H1 (cell line): ENCODE measurements at regions not wholly inside any gene's neighbourhood (a gene's known extent, or its start where the extent isn't known, plus 50 kb on each side); places are given as distances from the start of the nearest gene placed in this dataset.

Experiments used
- CTCF ChIA-PET: fragments of 300-600 bp; sonication (Branson Sonifier 250); formaldehyde crosslinking; loops from one replicate; lab custom pipeline; 2021; ENCODE audit not compliant: partially characterized antibody; lab: Charles Lee
- POLR2A ChIA-PET: fragments of 300-600 bp; sonication (Branson Sonifier 250); formaldehyde crosslinking; loops from one replicate; lab custom pipeline; 2021; ENCODE audit warnings: inconsistent platforms; ENCODE audit not compliant: partially characterized antibody; lab: Charles Lee
- DNase-seq, 2 experiments: peaks; one replicate each; pipeline versions ENCODE4 v3.0.0 to v3.0.0-alpha.2; 2010 to 2022; ENCODE audit warnings: low spot score in 2 of 2, low read depth in 1 of 2, mixed read lengths in 1 of 2
- FAIRE-seq: peaks from 2 replicates; lab custom pipeline; 2011; peaks lifted over from hg19 to GRCh38; lab: Jason Lieb, UNC
- H2AFZ ChIP-seq: 2 replicates; pipeline ENCODE4 v1.8.1; 2012; ENCODE audit warnings: low read length, inconsistent platforms
- H2AK5ac ChIP-seq: 2 replicates; pipeline ENCODE4 v1.6.1; 2013; ENCODE audit warnings: low read depth, low read length
- H2BK120ac ChIP-seq: replicated peaks from 2 replicates; pipeline ENCODE3; 2013; ENCODE audit warnings: low read depth, low read length, inconsistent platforms
- H2BK12ac ChIP-seq: 2 replicates; pipeline ENCODE4 v1.6.1; 2013; ENCODE audit warnings: low read depth, low read length
- H2BK15ac ChIP-seq: 2 replicates; pipeline ENCODE4 v1.6.1; 2013; ENCODE audit warnings: low read length
- H2BK20ac ChIP-seq: 2 replicates; pipeline ENCODE4 v1.6.1; 2013; ENCODE audit warnings: low read length
- H2BK5ac ChIP-seq: 2 replicates; pipeline ENCODE4 v1.6.1; 2013; ENCODE audit warnings: low read depth, low read length
- H3K14ac ChIP-seq: 2 replicates; pipeline ENCODE4 v1.6.1; 2013; ENCODE audit warnings: inconsistent platforms; ENCODE audit not compliant: insufficient read length
- H3K18ac ChIP-seq: 2 replicates; pipeline ENCODE4 v1.6.1; 2013; ENCODE audit warnings: low read length; ENCODE audit errors: extremely low read depth
- H3K23ac ChIP-seq: 2 replicates; pipeline ENCODE4 v1.6.1; 2013; ENCODE audit warnings: inconsistent platforms; ENCODE audit not compliant: insufficient read length
- H3K23me2 ChIP-seq: 2 replicates; pipeline ENCODE4 v1.6.1; 2013; ENCODE audit warnings: low read depth, low read length
- H3K27ac ChIP-seq: 2 replicates; pipeline ENCODE4 v1.6.1; 2011; ENCODE audit warnings: low read depth, low read length, inconsistent platforms
- H3K27me3 ChIP-seq, 4 experiments: replicated peaks in 1 of 4; 1 replicate in 1 of 4; 2 replicates in 3 of 4; pipeline versions ENCODE4 v1.6.1 to v1.8.1; 2011 to 2013; ENCODE audit warnings: low read length in 3 of 4, mild to moderate bottlenecking in 3 of 4, inconsistent platforms in 2 of 4, mixed read lengths in 2 of 4, moderate library complexity in 1 of 4; ENCODE audit not compliant: control insufficient read depth in 3 of 4, insufficient read depth in 3 of 4; ENCODE audit errors: extremely low read depth in 1 of 4
- H3K36me3 ChIP-seq, 4 experiments: 2 replicates each; pipeline versions ENCODE4 v1.6.1 to v1.8.1; 2011 to 2013; ENCODE audit warnings: mild to moderate bottlenecking in 4 of 4, low read length in 3 of 4, moderate library complexity in 2 of 4, control low read depth in 1 of 4, inconsistent platforms in 1 of 4; ENCODE audit not compliant: insufficient read depth in 4 of 4, control insufficient read depth in 2 of 4
- H3K4ac ChIP-seq: replicated peaks from 2 replicates; pipeline ENCODE3; 2013; ENCODE audit warnings: low read length, low read depth, mixed read lengths, inconsistent platforms; ENCODE audit not compliant: insufficient read length
- H3K4me1 ChIP-seq, 4 experiments: replicated peaks in 1 of 4; 1 replicate in 1 of 4; 2 replicates in 3 of 4; pipeline versions ENCODE4 v1.6.1 to v1.8.1; 2011 to 2013; ENCODE audit warnings: low read length in 3 of 4, inconsistent platforms in 2 of 4, mixed read lengths in 1 of 4; ENCODE audit not compliant: insufficient read depth in 4 of 4, control insufficient read depth in 3 of 4
- H3K4me2 ChIP-seq, 2 experiments: 2 replicates each; pipeline versions ENCODE4 v1.6.1 to v1.8.1; 2011 to 2013; ENCODE audit warnings: low read depth in 2 of 2, low read length in 2 of 2, control low read depth in 1 of 2, inconsistent platforms in 1 of 2, mild to moderate bottlenecking in 1 of 2; ENCODE audit not compliant: insufficient read depth in 1 of 2
- H3K4me3 ChIP-seq, 4 experiments: fragments of 200-600, 300-600 bp in 1 of 4; sonication (generic), shearing (Covaris generic), sonication (Bioruptor Twin) in 1 of 4; 2 replicates each; pipeline versions ENCODE4 v1.5.1 to v1.8.1; 2011 to 2016; ENCODE audit warnings: low read length in 4 of 4, low read depth in 3 of 4, control low read depth in 2 of 4, inconsistent platforms in 2 of 4, mild to moderate bottlenecking in 2 of 4, mixed read lengths in 1 of 4, moderate library complexity in 1 of 4; ENCODE audit not compliant: insufficient read depth in 2 of 4; ENCODE audit errors: extremely low read depth in 1 of 4
- H3K56ac ChIP-seq: replicated peaks from 2 replicates; pipeline ENCODE3; 2013; ENCODE audit warnings: low read depth, mild to moderate bottlenecking, mixed read lengths, low read length, inconsistent platforms; ENCODE audit not compliant: insufficient read length
- H3K79me1 ChIP-seq: 2 replicates; pipeline ENCODE4 v1.6.1; 2013; ENCODE audit warnings: low read depth, low read length, control low read depth
- H3K79me2 ChIP-seq, 2 experiments: 2 replicates each; pipeline versions ENCODE4 v1.6.1 to v1.8.1; 2012 to 2013; ENCODE audit warnings: low read length in 2 of 2, mild to moderate bottlenecking in 2 of 2, inconsistent platforms in 1 of 2; ENCODE audit not compliant: insufficient read depth in 2 of 2, control insufficient read depth in 1 of 2
- H3K9ac ChIP-seq, 4 experiments: replicated peaks in 1 of 4; 1 replicate in 1 of 4; 2 replicates in 3 of 4; pipeline versions ENCODE4 v1.6.1 to v1.8.1; 2011 to 2013; ENCODE audit warnings: low read depth in 3 of 4, low read length in 3 of 4, control low read depth in 2 of 4, mild to moderate bottlenecking in 2 of 4, moderate library complexity in 2 of 4, inconsistent platforms in 1 of 4; ENCODE audit errors: extremely low read depth in 1 of 4
- H3K9me3 ChIP-seq, 2 experiments: 2 replicates each; pipeline versions ENCODE4 v1.6.1 to v1.8.1; 2012 to 2013; ENCODE audit warnings: mild to moderate bottlenecking in 2 of 2, moderate library complexity in 2 of 2, control low read depth in 1 of 2, inconsistent platforms in 1 of 2, low read depth in 1 of 2, low read length in 1 of 2, mixed read lengths in 1 of 2; ENCODE audit not compliant: insufficient read depth in 2 of 2
- H4K20me1 ChIP-seq, 2 experiments: replicated peaks in 1 of 2; 2 replicates each; pipeline versions ENCODE3 to v1.8.1; 2011 to 2013; ENCODE audit warnings: inconsistent platforms in 2 of 2, low read length in 2 of 2, mild to moderate bottlenecking in 1 of 2; ENCODE audit not compliant: insufficient read depth in 2 of 2, control insufficient read depth in 1 of 2
- H4K5ac ChIP-seq: 2 replicates; pipeline ENCODE4 v1.6.1; 2013; ENCODE audit warnings: low read length, low read depth, mixed read lengths, inconsistent platforms; ENCODE audit not compliant: insufficient read length
- H4K8ac ChIP-seq: 2 replicates; pipeline ENCODE4 v1.8.0; 2013; ENCODE audit warnings: mild to moderate bottlenecking, moderate library complexity, low read length, inconsistent platforms; ENCODE audit not compliant: insufficient read depth; ENCODE audit errors: extremely low read depth
- H4K91ac ChIP-seq: replicated peaks from 2 replicates; pipeline ENCODE3; 2013; ENCODE audit warnings: low read length, mixed read lengths, inconsistent platforms; ENCODE audit not compliant: insufficient read length
- GTF2F1 ChIP-seq: IDR thresholded peaks from 2 replicates; pipeline ENCODE4 v1.6.1; 2012; ENCODE audit warnings: low read depth, low read length, improper control_type of control experiment, borderline replicate concordance
- JUND ChIP-seq: IDR thresholded peaks from 2 replicates; pipeline ENCODE4 v1.6.1; 2011; ENCODE audit warnings: mild to moderate bottlenecking, improper control_type of control experiment, low read length
- SUZ12 ChIP-seq: fragments of 200-600 bp; sonication (generic); IDR thresholded peaks from 2 replicates; pipeline ENCODE4 v1.6.1; 2012; ENCODE audit warnings: mild to moderate bottlenecking, inconsistent platforms, low read length, moderate library complexity, mixed read lengths
- TCF12 ChIP-seq: IDR thresholded peaks from 2 replicates; pipeline ENCODE4 v1.6.1; 2011; ENCODE audit warnings: low read depth, mild to moderate bottlenecking, low read length
- WGBS, 2 experiments: shearing (Covaris generic) in 1 of 2; methylation state at CpG; one replicate each; pipeline versions ENCODE4 v1.1.6 to v1.1.7; 2013 to 2015; ENCODE audit warnings: low lambda C conversion rate in 2 of 2, mixed read lengths in 2 of 2, inconsistent platforms in 1 of 2, low coverage in 1 of 2, missing lambda C conversion rate in 1 of 2; ENCODE audit not compliant: insufficient replicate concordance in 2 of 2, insufficient coverage in 1 of 2, insufficient read length in 1 of 2; ENCODE audit errors: extremely low coverage in 1 of 2, missing lambda C conversion rate in 1 of 2; 5-methylcytosine and 5-hydroxymethylcytosine counted together

- Histone ChIP-seq H3K23me2 (no peaks in the 10 kb centered on the region), H2BK15ac (no peak overlapping the region), H4K20me1 (no peaks in the 10 kb centered on the region), H3K56ac (no peak overlapping the region), H3K4me3 (no peak overlapping the region), H3K79me2 (no peaks in the 10 kb centered on the region), H4K8ac (no peak overlapping the region), H2AFZ (no peak overlapping the region), H3K9me3 (peaks cover 0 to 2% of the 10 kb centered on the region in 2 experiments; a peak in 2 of 4 replicates), H3K9ac (no peak overlapping the region), H3K79me1 (no peaks in the 10 kb centered on the region), H4K5ac (no peak overlapping the region), H2BK20ac (no peak overlapping the region), H2BK120ac (no peak overlapping the region), H2BK12ac (no peak overlapping the region), H3K27me3 (no peaks in the 10 kb centered on the region), H3K23ac (no peak overlapping the region), H3K27ac (no peak overlapping the region), H3K18ac (no peak overlapping the region), H2AK5ac (no peak overlapping the region), H4K91ac (no peak overlapping the region), H3K4me2 (no peak overlapping the region), H3K36me3 (0 out of 8 replicates have a peak, but pooled peaks cover 0 to under 1% (median 0%) of the 10 kb centered on the region in 4 experiments), H3K4me1 (no peaks in the 10 kb centered on the region), H2BK5ac (no peak overlapping the region), H3K14ac (no peak overlapping the region), H3K4ac (no peak overlapping the region)
- FAIRE-seq = no peak
- DNase-seq = no peak
- ChIA-PET POLR2A (no interaction called here), CTCF (no interaction called here)
- TF ChIP-seq JUND = no peak
- TF ChIP-seq TCF12 = no peak
- TF ChIP-seq GTF2F1 = no peak
- no peak for TF ChIP-seq SUZ12
- 100% methylated on average over 1 of the region's 3 CpGs; no CpG with 5 or more reads in 1 of the 2 experiments for WGBS, 2 experiments
Measured at GRCh38 chr2:8367833-8368232, 314.0 kb upstream of the ID2 start.
